HCT116 (cell line): ENCODE measurements at regions not wholly inside any gene's neighbourhood (a gene's known extent, or its start where the extent isn't known, plus 50 kb on each side); places are given as distances from the start of the nearest gene placed in this dataset.
"Not testable (repeated sequence)": the region's sequence is repeated elsewhere in the genome, so short reads cannot be mapped to it uniquely, and the experiment has no call there.

Experiments used
- ATF3 ChIP-seq: IDR thresholded peaks from 2 replicates; pipeline ENCODE4 v1.6.1; 2012
- CTCF ChIP-seq, 3 experiments: fragments of 200-600 bp in 1 of 3; sonication (generic) in 1 of 3; IDR thresholded peaks in 2 of 3; conservative IDR thresholded peaks in 1 of 3; 2 replicates each; pipeline ENCODE4 v1.5.1; 2012 to 2017; ENCODE audit warnings: low read depth in 2 of 3, low read length in 2 of 3, antibody characterized with exemption in 1 of 3, borderline replicate concordance in 1 of 3, control low read depth in 1 of 3, mild to moderate bottlenecking in 1 of 3, mixed read lengths in 1 of 3, mixed run types in 1 of 3, moderate library complexity in 1 of 3; ENCODE audit not compliant: insufficient read depth in 1 of 3
- EZH2 ChIP-seq: fragments of 200-600 bp; sonication (generic); IDR thresholded peaks from 2 replicates; pipeline ENCODE4 v1.6.1; 2017; ENCODE audit warnings: antibody characterized with exemption, mixed run types
- EZH2phosphoT487 ChIP-seq: fragments of 200-600 bp; IDR thresholded peaks from 2 replicates; pipeline ENCODE4 v1.6.1; 2018; ENCODE audit warnings: antibody characterized with exemption, borderline replicate concordance
- MAX ChIP-seq: IDR thresholded peaks from 2 replicates; pipeline ENCODE4 v1.6.1; 2012
- POLR2A ChIP-seq: IDR thresholded peaks from 2 replicates; pipeline ENCODE4 v1.7.0; 2011; ENCODE audit warnings: borderline replicate concordance; ENCODE audit not compliant: insufficient read depth, insufficient read length; ENCODE audit errors: extremely low read depth
- POLR2AphosphoS5 ChIP-seq: IDR thresholded peaks from 2 replicates; pipeline ENCODE4 v1.6.1; 2011; ENCODE audit warnings: mild to moderate bottlenecking, low read depth, low read length, moderate library complexity
- REST ChIP-seq: IDR thresholded peaks from 2 replicates; pipeline ENCODE4 v1.6.1; 2012; ENCODE audit warnings: low read depth
- SIN3A ChIP-seq: IDR thresholded peaks from 2 replicates; pipeline ENCODE4 v1.6.1; 2012; ENCODE audit warnings: low read depth
- SP1 ChIP-seq: IDR thresholded peaks from 2 replicates; pipeline ENCODE4 v1.6.1; 2012; ENCODE audit warnings: low read depth

GRCh38 chr9:73337182-73337581 is 185.5 kb downstream of the ANXA1 start:
- TF ChIP-seq CTCF (IDR thresholded peaks at IDR 0.05 in 2 of 3, conservative IDR thresholded peaks at IDR 0.05 in 1 of 3; ENCODE audit: borderline replicate concordance in 1 of 3, insufficient read depth in 1 of 3, low read depth in 2 of 3, low read length in 2 of 3); ATF3; EZH2; SP1; EZH2phosphoT487; POLR2AphosphoS5; POLR2A; REST; MAX; SIN3A: not testable (repeated sequence)
